PFSK-1 (cell line): ENCODE measurements at regions not wholly inside any gene's neighbourhood (a gene's known extent, or its start where the extent isn't known, plus 50 kb on each side); places are given as distances from the start of the nearest gene placed in this dataset.

ENCODE experiments used
- POLR2AphosphoS5 ChIP-seq: IDR thresholded peaks from 2 replicates; pipeline ENCODE4 v1.6.1; 2012; ENCODE audit warnings: low read depth, mild to moderate bottlenecking, control low read depth, low read length, moderate library complexity
- SIN3A ChIP-seq: IDR thresholded peaks from 2 replicates; pipeline ENCODE4 v1.6.1; 2012; ENCODE audit warnings: mild to moderate bottlenecking, low read length, moderate library complexity, borderline replicate concordance; ENCODE audit not compliant: insufficient read depth
- TF ChIP-seq, protein P1 (sequence below), 2 experiments: IDR thresholded peaks; 2 replicates each; pipeline versions ENCODE4 v1.6.1 to v1.8.0; 2011 to 2012; ENCODE audit warnings: low read depth in 2 of 2, low read length in 2 of 2, control low read depth in 1 of 2, inconsistent platforms in 1 of 2, mild to moderate bottlenecking in 1 of 2, moderate library complexity in 1 of 2; ENCODE audit not compliant: insufficient read depth in 1 of 2

DNA sequence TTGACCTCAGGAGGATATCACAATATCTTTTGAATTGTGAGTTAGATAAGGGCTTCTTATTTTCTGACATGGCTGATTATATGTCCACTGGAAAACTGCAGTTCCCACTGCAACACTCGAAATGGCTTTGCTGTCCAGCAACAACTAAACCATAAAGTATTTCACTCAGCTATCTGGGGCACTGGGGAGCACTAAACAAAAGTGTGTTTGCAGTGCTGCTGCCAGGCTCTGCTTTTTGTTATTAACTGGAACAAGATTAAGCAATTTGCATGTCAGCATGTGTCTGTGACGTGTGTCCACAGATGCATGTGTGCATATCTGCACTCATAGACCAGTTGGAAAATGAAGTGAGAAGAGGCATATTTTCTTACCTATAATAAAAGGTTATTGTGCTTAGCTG, 107.8 kb upstream of the CCN2 start:
- TF ChIP-seq POLR2AphosphoS5 (no peak), SIN3A (no peak)
- TF ChIP-seq, protein P1, sequence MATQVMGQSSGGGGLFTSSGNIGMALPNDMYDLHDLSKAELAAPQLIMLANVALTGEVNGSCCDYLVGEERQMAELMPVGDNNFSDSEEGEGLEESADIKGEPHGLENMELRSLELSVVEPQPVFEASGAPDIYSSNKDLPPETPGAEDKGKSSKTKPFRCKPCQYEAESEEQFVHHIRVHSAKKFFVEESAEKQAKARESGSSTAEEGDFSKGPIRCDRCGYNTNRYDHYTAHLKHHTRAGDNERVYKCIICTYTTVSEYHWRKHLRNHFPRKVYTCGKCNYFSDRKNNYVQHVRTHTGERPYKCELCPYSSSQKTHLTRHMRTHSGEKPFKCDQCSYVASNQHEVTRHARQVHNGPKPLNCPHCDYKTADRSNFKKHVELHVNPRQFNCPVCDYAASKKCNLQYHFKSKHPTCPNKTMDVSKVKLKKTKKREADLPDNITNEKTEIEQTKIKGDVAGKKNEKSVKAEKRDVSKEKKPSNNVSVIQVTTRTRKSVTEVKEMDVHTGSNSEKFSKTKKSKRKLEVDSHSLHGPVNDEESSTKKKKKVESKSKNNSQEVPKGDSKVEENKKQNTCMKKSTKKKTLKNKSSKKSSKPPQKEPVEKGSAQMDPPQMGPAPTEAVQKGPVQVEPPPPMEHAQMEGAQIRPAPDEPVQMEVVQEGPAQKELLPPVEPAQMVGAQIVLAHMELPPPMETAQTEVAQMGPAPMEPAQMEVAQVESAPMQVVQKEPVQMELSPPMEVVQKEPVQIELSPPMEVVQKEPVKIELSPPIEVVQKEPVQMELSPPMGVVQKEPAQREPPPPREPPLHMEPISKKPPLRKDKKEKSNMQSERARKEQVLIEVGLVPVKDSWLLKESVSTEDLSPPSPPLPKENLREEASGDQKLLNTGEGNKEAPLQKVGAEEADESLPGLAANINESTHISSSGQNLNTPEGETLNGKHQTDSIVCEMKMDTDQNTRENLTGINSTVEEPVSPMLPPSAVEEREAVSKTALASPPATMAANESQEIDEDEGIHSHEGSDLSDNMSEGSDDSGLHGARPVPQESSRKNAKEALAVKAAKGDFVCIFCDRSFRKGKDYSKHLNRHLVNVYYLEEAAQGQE (IDR thresholded peaks at IDR 0.05; ENCODE audit: insufficient read depth in 1 of 2, low read depth in 2 of 2, low read length in 2 of 2): no peak
